ENCODE measurements at regions not wholly inside any gene's neighbourhood (a gene's known extent, or its start where the extent isn't known, plus 50 kb on each side); places are given as distances from the start of the nearest gene placed in this dataset.
A peak's percentile ranks its signal among the peaks of the same experiment; 100 is the strongest.

DNA sequence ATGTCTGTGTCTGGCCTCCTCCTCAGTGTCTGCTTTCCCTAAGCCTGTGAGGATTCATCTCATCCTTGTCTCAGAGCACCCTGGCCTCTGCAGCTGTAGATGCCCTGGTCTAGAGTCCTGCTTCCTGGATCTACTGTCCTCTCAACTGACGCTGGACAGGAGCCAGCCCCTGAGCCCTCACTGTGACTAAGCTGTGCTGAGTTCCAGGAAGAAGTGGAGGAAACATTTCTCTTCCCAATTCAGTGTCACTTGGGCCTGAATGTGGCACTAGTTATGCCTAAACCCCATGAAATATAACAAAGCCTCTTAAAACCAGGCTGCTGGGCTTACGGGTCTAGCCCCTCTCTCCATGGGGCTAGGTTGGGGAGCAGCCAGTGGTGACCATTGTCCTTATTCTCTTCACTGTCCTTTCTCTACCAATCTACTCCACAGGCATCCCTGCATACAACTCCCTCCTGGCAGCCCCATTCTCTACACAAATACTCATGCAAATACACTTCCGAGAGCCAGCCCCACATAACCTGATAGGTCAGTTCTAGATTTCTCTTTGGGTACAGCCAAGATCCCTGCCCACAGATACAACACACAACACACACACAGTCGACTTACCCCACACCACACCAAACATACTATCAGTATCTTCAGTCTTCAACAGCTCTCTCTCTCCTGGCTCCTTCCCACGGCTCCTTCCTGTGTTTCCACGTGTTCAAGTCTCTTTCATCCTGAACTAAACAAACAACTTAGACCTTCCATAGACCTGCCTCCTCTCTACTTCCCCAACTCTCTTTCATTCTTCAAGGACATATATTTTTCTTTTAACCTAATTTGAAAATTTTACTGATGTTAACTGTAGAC is 220.8 kb downstream of the SNX18 start:
- intact Hi-C loops (cut with DNase I): no loop called here
- DNase-seq: peak in 37 of 42 donors; percentile 16 to 71 (median 45)

DNA sequence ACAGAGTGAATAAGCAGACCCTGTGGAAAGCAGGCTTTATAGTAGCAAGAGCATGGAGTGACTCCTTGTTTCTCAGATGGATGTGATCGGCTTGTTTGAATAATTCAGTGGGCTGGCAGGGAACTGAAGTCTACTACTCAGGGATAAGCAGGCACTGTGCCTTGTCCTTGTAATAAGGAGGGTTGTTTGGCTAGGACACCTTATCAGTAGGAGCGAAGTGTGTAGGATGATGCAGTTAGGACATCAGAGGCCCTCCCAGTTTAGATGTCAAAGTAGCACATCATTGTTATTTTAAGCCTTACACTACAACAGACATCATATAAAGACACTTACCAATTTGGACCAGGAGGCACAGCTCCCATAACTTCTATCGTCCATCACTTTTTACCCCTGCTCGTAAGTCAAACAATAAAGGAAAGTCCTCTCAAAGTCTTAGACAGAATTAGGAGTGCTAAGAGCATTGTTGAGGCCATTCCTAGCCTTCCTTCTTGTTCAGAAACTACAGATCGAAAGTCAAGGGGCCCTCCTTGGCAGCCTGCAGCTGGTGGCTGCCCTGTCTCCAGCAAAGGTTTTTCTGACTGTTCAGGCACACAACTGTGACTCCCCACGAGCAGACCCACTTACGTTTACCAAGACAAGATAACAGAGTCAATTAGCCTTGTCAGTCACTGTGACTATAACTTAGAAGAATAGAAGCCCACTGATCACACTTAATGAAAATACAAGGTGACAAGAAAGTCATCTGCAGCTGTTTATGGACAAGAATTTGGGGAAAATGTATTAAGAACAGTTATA is 218.6 kb downstream of the SNX18 start:
- intact Hi-C loops (cut with DNase I): no loop called here
- no peak for DNase-seq

- DNase-seq: no peak
- intact Hi-C loops (cut with DNase I): no loop called here
These were observed 215.5 kb downstream of the SNX18 start for GRCh38 chr5:54733101-54733500.

DNA sequence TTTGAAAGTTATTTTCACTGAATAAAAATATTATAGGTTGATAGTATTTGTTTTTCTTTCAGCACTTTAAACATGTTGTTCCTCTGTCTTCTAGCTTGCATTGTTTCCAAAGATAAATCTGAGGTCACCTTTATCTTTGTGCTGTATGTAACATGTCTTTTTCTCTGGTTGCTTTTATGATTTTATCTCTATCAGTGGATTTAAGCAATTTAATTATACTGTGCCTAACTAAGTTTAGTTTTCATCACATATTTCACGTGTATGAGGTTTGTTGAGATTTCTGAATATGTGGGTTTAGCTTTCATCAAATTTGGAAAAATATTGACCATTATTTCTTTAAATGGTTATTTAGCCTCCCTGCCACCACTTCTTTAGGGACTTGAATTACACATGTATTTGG is 214.5 kb downstream of the SNX18 start:
- no peak for DNase-seq
- intact Hi-C loops (cut with DNase I): no loop called here

GRCh38 chr5:54728588-54728915 is 211.0 kb downstream of the SNX18 start:
- DNase-seq: no peak
- intact Hi-C loops (cut with DNase I): no loop called here

GRCh38 chr5:54727874-54728587 is 210.5 kb downstream of the SNX18 start:
- peak in 1 of 42 donors; percentile 47 for DNase-seq
- intact Hi-C loops (cut with DNase I): no loop called here

- DNase-seq: no peak
- intact Hi-C loops (cut with DNase I): no loop called here
These were observed 208.1 kb downstream of the SNX18 start for GRCh38 chr5:54725391-54726280.

- no peak for DNase-seq
- intact Hi-C loops (cut with DNase I): no loop called here
These were observed 205.4 kb downstream of the SNX18 start for GRCh38 chr5:54722846-54723433.

DNA sequence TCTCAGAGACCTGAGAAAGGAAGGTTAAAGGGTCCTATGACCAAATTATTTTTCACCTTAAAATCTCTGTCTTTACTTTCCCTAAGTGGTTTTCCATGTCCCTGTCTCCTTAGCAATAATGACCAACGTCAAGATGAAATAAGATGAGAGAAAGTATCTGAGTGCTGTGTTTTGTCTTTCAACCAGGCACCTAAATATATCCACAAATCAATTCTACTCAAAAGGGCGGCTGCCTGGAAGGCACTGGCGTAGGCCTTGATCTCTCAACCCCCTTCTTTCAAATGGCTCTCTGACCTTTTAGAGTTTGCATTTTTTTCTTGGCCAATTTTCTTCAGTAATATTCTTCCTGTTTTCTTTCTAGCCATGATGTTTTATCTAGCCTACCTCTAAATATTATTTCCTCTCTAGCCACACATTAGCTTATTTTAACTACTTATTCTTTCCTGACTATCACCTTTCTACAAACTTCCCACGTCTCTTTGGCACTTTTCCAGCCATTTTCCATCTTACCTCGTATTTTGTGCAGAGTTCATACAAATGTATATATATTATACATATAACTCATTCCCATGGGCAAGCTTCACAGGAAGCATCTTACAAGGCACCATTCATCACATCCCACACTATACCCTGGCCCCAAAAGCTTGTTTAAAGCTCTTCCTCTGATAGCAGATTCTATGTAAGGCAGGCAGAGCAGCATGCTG is 204.5 kb downstream of the SNX18 start:
- intact Hi-C loops (cut with DNase I): no loop called here
- DNase-seq: no peak

GRCh38 chr5:54721116-54721515 is 203.6 kb downstream of the SNX18 start:
- intact Hi-C loops (cut with DNase I): no loop called here
- no peak for DNase-seq

DNA sequence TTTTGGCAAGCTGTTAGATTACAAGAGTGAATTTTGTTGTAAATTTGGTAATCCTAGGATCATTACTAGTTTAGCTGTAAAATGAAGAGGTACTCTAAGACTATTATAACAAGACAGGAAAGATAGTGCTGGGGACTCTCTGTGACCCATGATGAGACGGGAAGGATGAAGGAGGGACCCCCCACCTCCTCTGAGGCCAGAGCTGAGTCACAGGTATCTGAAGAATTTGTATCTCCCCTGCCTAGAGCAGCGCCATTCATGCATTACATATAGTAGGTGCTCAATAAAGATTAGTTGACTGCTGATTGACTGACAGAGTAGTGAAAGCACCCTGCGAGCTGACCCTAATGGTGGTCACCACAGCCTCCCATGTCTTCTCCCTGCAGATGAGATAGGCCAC is 202.8 kb downstream of the SNX18 start:
- intact Hi-C loops (cut with DNase I): no loop called here
- no peak for DNase-seq

GRCh38 chr5:54719384-54720283 is 202.1 kb downstream of the SNX18 start:
- intact Hi-C loops (cut with DNase I): no loop called here

GRCh38 chr5:54718656-54719055 is 201.1 kb downstream of the SNX18 start:
- DNase-seq: peak in 12 of 42 donors; percentile 9 to 63 (median 40)
- intact Hi-C loops (cut with DNase I): no loop called here

More at GRCh38 chr5:54719384-54720283, 202.1 kb downstream of the SNX18 start:
- DNase-seq: no peak

GRCh38 chr5:54717870-54718269 is 200.3 kb downstream of the SNX18 start:
- intact Hi-C loops (cut with DNase I): no loop called here
- DNase-seq: no peak

DNA sequence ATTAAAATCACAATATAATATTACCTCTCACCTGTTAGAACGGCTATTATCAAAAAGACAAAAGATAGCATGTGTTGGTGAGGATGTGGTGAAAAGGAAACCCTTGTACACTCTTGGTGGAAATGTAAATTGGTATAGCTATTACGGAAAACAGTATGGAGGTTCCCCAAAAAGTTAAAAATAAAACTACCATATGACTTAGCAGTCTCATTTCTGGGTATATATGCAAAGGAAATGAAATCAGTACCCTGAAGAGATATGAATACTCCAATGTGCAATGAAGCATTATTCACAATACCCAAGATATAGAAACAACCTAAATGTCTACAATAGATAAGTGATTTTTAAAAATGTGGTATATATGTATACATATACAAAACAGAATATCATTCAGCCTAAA is 199.9 kb downstream of the SNX18 start:
- intact Hi-C loops (cut with DNase I): no loop called here
- no peak for DNase-seq

- intact Hi-C loops (cut with DNase I): no loop called here
- DNase-seq: no peak
These were observed 196.5 kb downstream of the SNX18 start for GRCh38 chr5:54713923-54714581.
